D341Med (cell line): ENCODE measurements at regions not wholly inside any gene's neighbourhood (a gene's known extent, or its start where the extent isn't known, plus 50 kb on each side); places are given as distances from the start of the nearest gene placed in this dataset.
"Not testable (repeated sequence)": the region's sequence is repeated elsewhere in the genome, so short reads cannot be mapped to it uniquely, and the experiment has no call there.

Experiments
- DNase-seq: peaks from one replicate; pipeline ENCODE4 v3.0.0; 2012; ENCODE audit warnings: low spot score

DNA sequence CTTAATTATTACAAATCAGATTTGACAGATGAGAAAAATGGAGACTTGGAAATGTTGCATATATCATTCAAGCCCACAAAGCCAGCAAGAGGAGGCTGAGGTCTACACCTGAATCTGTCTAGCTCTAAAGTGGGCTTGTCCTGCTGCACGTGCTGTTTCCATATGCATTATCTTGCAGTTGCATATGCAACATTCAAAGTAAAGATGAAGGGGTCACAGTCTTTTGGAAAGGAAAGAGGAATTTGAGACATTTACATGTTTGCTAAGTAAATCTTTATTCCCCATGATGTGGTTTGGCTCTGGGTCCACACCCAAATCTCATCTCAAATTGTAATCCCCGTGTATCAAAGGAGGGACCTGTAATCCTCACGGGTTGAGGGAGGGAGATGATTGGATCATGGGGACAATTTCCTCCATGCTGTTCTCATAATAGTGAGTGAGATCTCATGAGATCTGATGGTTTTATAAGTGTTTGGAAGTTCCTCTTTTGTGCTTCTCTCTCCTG lies 98.3 kb downstream of the BACH1 start:
- no peak for DNase-seq

DNA sequence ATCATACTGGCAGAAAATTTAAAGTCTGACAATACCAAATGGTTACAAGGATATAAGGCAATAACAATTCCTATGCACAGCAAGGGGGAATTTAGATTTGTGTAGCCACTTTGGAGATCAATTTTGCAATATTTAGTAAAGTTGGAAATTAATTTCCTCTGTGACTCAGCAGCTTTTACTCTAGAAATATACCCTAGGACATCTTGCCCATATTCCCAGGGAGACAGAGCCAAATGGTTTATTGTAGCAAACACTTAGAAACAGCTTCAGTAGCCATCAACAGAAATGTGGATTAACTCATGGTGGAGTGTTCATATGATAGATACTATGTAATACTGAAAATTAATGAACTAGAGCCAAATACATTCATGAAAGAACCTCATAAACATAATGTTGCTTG lies 104.6 kb downstream of the BACH1 start:
- DNase-seq: no peak

DNA sequence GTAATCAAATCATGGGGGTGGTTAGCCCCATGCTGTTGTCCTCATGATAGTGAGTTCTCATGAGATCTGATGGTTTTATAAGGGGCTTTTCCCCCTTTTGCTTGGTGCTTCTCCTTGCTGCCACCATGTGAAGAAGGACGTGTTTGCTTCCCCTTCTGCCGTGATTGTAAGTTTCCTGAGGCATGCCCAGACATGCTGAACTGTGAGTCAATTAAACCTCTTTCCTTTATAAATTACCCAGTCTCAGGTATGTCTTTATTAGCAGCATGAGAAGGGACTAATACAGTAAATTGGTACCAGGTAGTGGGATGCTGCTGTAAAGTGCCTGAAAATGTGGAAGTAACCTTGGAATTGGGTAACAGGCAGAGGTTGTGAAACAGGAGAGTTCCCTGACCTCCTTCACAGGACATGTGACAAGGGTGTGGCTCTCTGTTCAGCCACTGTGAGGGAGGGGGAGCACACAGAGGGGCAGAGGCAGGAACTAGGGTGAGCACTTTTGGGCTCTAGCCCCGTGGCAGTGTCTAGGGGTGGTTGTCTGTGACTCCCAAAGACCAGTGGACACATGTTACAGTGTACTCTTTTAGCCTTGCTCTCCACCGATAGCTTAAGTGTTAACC lies 105.3 kb downstream of the BACH1 start:
- DNase-seq: no peak

DNA sequence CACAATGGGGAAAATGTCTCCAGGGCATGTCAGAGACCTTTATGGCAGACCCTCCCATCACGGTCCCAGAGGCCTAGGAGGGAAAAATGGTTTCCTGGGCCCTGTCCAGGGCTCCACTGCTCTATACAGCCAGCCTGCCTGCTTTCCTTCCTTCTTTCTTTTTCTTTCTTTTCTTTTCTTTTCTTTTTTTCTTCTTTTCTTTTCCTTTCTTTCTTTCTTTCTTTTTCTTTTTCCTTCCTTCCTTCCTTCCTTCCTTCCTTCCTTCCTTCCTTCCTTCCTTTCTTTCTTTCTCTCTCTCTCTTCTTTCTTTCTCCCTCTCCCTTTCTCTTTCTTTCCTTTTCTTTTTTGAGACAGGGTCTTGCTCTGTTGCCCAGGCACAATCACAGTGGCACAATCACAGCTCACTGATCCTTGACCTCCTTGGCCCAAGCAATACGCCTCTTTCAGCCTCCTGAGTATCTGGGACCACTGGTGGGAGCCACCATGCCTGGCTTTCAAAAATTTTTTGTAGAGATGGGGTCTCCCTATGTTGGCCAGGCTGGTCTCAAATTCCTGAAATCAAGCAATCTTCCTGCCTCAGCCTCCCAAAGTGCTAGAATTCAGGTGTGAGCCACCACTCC lies 106.9 kb downstream of the BACH1 start:
- DNase-seq: no peak

DNA sequence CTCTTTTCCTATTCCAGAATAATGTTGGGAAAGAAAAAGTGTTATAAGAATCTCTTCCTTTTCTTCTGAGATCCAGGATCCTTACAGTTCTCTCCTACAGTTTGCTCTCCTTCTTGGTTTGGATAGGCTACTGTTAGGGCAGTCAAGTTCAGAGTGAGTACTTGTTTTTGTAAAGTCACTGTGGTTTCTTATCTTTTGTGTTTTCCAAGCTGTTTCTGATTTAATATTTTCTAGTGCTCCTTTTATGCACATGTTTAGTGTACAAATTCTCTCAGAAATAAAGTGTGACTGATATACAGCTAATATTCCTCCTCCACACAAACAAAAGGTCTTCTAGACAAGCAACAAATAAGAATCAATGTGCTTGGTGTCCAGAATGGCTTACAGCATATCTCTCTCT lies 107.7 kb downstream of the BACH1 start:
- no peak for DNase-seq

DNA sequence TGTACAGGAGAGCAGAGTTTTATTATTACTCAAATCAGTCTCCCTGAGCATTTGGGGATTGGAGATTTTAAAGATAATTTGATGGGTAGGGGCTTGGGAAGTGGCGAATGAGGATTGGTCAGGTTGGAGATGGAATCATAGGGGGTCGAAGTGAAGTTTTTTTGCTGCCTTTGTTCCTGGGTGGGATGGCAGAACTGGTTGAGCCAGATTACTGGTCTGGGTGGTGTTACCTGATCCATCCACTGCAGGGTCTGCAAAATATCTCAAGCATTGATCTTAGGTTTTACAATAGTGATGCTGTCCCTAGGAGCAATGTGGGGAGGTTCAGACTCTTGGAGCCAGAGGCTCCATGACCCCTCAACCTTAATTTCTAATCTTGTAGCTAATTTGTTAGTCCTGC lies 108.8 kb downstream of the BACH1 start:
- no peak for DNase-seq

DNA sequence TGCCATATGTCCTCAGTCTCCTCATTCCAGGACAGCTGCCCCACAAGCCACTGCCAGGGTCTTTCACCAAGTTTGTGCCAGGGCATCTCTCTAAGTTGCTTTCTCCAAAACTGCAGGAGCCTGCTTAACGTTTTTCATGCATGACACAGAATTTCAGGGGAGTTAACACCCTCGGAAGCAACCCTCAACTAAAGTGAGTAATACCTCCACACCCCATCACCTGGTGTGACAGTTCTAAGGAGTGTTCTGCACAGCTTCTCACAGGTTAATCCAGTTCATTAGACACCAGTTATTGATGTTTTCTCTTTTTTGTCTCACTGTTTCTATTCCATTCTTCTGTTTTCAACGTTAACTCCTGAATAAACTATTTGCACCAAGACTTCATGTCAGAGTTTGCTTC lies 115.0 kb downstream of the BACH1 start:
- DNase-seq: no peak

DNA sequence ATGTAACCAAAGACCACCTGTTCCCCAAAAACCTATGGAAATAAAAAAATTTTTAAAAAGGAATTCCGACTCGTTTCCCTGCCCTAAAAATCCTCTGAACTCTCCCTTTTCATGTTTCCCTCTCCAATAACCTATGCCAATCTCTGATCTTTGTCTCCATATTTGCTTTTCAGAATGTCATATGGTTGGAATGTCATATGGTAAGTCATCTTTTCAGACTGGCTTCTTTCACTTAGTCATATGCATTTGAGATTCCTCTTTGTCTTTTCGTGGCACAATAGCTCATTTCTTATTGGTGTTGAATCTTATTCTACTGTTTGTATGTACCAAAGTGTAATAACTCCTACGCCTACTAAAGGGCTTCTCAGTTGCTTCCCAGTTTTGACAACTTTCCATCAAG lies 117.5 kb downstream of the BACH1 start:
- DNase-seq: no peak

DNA sequence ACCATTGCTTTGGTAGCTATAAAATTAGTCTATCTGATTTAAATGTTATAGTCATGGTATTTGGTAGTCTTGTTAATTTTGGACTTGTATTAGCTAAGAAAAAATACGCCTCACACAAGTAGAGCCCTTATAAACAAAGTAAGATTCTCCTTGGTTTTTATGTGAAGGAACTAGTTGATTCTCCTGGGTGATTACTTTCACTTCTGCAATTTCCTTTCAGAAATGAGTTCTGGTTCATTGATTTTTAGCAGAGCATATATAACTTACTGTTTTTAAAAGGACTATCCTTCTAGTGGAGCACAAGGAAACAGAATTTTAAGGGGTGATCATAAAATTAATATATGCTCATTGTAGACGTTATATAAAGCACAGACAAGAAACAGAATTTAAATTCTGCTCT lies 120.1 kb downstream of the BACH1 start:
- DNase-seq: no peak

DNA sequence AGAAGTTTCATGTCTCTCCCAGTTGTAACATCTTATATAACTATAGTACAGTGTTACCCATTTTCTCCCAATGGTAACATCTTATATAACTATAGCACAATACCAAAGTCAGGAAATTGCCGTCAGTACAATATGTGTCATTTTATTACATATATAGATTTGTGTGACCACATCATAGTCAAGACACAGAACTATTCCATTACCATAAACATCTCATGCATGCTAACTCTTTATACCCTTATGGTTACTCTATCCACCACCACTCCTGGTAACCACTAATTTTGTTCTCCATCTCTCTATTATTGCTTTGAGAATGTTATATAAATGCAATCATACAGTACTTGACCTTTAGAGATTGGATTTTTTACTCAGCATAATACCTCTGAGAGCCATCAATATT lies 120.7 kb downstream of the BACH1 start:
- DNase-seq: no peak

DNA sequence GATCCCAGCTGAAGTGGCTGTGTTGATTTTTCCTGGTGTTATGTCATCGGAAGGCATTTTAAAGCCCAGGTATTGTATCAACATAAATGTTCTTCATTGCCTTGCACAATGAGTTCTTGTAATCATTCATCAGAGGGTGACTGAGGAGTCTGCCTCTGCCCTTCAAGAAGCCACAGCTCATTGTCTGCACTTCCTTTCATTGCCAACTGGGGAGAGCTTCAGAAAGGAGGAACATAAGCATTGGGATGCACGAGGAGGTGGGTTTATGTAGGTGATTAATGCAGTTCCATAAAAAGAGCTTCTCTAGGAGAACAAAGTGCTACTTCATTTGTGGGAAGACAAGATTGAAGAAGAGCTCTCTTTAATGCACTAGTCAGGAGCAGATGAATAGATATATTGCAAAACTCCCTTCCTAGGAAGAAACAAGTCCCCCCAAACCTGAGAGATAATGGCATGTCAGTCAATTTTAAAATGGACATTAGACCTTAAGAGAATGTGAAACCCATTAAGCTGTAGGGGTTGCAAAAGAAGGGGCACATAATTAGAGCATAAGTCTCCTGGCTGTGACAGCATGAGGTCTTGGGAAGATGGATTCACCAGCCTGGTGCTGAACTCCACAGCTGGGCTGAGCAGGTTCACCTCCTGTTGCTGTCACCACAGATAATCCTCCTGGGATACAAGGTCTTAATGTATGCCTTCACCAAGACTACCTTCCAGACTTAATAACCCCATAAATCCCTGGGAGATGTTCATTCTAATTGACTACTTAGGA lies 124.6 kb downstream of the BACH1 start:
- peak; percentile 43 for DNase-seq

DNA sequence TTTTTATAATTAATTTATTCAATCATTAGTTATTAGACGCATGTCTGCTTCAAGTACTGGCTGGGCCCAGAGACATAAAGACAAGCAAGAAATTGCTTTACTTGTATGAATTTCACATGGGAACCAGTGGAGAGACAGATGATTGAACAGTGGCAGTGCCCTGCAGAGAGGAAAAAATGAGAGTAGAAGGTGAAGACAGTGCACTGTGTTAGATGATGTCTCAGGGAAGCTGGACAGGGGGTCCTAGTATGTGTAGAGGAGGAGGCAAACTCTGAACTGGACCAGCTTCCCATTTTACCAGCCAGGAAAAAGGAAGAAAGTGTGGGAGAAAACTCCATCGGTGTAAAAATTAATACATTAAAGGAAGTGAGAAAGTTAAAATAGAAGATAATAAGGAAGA lies 126.0 kb downstream of the BACH1 start:
- no peak for DNase-seq

DNA sequence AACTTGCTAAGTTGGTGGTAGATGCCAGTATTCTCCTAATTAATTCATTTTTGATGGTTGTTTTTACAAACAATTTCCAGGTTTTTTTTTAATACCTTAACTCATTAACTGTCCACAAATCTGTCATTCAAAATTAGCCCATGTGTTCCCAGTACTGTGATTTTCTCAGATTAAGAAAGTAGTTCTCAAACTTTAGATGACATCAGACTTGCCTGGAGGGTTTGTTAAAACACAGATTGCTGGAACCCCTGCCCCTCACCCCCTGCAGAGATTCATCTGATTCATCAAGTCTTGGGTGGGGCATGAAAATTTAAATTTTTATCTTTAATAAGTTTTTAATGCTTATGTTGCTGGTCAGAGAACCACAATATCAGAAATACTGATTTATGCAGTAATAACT lies 130.5 kb downstream of the BACH1 start:
- no peak for DNase-seq

DNA sequence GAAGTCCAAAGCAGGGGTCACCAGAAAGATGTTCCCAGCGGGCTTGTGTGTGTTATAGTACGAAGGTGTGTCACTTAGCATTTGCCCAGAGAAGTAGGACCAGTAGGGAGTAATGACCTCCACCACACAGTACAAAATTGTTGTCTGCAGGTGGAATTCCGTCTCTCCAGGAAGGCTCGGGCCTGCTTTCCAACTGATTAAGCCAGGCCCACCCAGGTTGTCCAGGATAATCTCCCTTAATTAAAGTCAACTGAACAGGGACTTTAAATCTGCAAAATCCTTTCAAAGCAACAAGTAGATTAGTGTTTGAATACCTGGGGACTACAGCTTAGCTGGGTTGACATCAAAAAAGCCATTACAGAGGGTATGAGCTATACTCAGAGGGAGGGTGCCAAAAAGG lies 131.3 kb downstream of the BACH1 start:
- DNase-seq: peak; percentile 39

DNA sequence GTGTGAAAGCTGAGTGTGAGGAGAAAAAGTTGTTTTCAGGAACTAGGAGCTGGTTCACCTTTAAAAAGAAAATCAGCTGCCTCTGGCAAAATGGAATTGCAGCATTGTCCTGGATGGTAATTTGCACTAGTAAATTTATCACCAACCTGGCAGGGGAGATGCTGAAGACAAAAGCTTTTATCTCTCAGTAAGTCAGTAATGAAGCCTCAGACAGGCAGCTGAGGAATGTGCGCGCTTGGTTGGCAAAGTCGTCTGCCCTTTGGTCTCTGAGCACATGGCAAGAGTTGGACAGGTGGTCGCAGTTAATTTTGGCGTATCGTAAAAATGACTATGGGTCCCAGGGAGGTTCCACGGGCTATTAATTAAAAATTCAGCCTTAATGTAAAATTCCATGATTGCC lies 131.9 kb downstream of the BACH1 start:
- DNase-seq: no peak

DNA sequence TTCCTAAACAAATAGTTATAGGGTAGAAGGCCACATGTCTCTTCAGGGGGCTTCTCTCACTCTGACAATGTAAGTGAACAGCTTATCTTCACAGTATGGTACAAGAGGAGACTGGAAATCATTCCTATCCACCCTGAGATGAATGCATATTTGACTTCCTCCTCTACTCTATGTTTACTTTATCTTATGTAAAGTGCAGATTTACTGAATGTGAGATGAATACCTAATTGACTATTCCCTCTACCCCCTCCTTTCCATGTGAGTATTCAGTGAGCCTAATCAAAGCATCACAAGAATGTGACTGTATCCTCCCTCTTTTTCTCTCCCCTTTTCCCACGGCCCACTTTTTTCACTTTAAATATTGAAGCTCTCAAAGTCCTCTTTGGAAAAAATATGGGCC lies 132.5 kb downstream of the BACH1 start:
- DNase-seq: no peak

DNA sequence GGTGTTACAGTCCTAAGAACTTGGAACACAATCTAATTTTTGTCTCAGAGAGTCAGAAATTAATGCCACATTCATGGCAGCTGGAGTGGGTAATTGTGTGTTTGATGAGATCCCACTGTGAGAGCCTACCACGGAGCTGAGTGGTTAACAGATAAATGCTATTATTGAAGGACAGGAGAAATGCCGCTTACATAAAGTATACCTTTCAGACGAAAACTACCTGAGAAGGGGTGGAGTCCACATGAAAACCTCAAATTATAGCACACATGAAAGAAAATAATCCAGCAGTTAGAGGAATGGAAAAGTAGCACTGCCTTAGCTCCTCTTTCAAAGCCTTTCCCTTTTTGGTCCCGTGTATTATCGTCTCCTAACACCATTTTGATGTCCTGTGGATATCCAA lies 133.0 kb downstream of the BACH1 start:
- DNase-seq: no peak

DNA sequence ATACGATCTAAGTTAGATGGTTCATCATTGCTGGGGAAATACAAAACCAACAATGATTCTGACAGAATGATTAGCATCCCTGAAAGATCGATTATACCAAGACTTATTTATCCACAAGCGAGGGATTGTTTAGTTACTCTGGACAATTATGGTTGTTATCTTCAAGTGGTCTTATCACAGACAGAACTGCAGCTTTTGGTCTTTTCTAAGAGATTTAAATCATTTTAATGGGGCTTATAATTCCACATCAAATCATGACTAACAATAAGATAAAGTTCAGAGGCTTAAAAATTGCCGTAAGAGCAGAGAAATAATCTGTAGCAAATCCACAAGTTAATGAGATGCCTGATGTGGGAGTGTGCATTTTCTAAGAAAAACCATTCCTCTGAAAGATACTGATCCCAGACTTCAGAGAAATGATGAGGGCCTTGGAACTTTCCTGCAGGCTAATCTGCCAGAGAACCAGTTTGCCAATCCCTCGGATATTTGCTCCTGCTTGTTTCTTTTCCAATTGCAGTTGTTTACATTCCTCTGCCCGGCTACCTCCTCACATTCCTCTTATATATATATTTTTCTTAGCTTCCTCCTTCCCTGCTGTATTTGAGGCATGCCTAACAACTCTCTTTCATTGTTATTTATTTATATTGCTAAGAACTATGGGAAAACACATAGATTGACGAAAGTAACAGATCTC lies 134.8 kb downstream of the BACH1 start:
- no peak for DNase-seq

DNA sequence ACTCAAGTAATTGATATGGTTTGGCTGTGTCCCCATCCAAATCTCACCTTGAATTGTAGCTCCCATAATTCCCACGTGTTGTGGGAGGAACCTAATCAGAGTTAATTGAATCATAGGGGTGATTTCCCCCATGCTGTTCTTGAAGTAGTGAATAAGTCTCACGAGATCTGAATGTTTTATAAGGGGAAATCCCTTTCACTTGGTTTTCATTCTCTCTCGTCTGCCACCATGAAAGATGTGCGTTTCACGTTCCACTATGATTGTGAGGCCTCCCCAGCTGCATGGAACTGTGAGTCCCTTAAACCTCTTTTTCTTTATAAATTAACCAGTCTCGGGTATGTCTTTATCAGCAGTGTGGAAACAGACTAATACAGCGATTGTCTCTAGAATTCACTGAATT lies 135.4 kb downstream of the BACH1 start:
- no peak for DNase-seq

DNA sequence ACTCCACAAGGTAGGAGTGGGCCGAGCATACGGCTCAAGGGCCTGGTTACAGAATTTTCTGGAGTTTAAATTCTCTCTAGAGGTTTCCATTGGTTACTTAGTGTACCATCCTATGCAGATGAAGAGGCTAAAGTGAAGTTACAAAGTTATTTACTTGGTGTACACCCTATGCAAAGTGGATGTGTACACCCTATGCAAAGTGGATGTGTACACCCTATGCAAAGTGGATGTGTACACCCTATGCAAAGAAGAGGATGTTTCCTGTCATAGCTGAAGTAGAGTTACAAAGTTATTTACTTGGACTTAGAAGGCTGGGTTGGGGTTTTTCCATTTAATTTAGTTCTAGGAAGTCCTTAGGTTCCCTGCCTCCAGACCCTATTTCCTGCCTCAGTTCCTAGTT lies 136.3 kb downstream of the BACH1 start:
- not testable (repeated sequence) for DNase-seq

DNA sequence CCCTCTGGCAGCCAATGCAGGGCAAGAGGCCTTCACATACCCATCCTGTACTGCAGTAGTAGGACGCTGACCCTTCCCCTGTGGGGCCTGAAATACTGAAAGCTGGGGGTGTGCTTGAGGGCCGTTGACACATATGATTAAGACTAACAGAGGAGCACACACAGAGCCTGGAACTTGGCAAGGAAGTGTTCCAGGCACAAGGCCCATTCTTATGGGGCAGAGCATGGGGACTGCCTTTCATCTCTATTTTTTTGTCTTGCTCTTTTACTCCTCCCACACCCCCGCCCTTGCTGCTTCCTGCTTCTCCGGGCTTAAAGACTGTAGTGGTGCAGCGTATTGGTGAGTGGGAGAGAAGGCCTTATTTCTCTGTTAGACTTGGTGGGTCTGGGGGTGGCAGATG lies 137.4 kb downstream of the BACH1 start:
- no peak for DNase-seq

DNA sequence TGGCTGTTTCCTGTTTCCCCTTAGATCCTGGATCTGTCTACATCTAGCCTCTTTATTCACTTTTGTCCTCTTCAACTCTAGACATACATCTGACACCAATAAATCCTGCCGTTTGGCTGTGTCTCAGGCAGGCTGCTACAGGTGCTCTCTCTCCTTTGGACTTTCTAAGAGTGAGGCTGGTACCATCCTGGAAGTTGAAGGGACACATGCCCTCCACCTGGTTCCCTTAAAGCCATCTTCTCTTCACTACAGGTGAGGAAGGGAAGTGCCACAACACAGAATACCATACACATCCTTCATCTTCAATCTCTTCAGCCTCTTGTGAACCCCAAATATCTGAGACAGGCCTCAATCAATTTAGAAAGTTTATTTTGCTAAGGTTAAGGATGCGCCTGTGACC lies 137.9 kb downstream of the BACH1 start:
- DNase-seq: no peak

DNA sequence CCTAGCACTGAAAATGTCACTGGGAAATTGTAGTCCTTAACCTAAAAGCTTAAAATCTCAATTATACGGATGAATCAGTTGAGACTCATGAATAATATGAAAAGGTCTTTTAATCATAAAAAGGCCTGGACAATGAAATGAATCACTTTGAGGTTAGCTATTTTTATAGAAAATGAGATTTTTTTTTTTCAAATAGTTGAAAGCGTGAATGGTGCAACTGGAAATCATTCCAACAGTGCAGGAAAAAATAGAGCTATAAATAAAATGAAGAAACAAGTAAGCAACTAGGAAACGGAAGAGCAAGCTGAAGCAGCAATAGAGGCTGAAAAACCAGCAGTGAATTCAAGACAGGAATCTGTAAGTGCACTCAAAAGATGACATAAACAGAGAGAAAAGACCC lies 142.9 kb downstream of the BACH1 start:
- DNase-seq: no peak
